OCI-LY1 (cell line): ENCODE measurements at regions not wholly inside any gene's neighbourhood (a gene's known extent, or its start where the extent isn't known, plus 50 kb on each side); places are given as distances from the start of the nearest gene placed in this dataset.

Experiments
- H2AFZ ChIP-seq: fragments of 200-600 bp; sonication (generic), shearing (Covaris generic); 2 replicates; pipeline ENCODE4 v1.6.0; 2014; ENCODE audit warnings: antibody characterized with exemption, mild to moderate bottlenecking, low read length
- H3F3A ChIP-seq: fragments of 200-600 bp; sonication (generic), shearing (Covaris generic); 2 replicates; pipeline ENCODE4 v1.6.0; 2014; ENCODE audit warnings: mild to moderate bottlenecking, antibody characterized with exemption, low read length, moderate library complexity; ENCODE audit not compliant: insufficient read depth
- H3K27ac ChIP-seq: fragments of 200-600 bp; sonication (generic); 2 replicates; pipeline ENCODE4 v1.5.1; 2014; ENCODE audit warnings: low read length, mixed run types, mild to moderate bottlenecking, low read depth; ENCODE audit not compliant: poor library complexity, severe bottlenecking
- H3K27me3 ChIP-seq: fragments of 200-600 bp; sonication (generic); 2 replicates; pipeline ENCODE4 v1.6.0; 2014; ENCODE audit warnings: antibody characterized with exemption, mild to moderate bottlenecking, low read length, moderate library complexity; ENCODE audit not compliant: insufficient read depth
- H3K36me3 ChIP-seq: fragments of 200-600 bp; sonication (generic); 2 replicates; pipeline ENCODE4 v1.6.1; 2014; ENCODE audit warnings: mild to moderate bottlenecking, antibody characterized with exemption, low read length, moderate library complexity, mixed read lengths; ENCODE audit not compliant: insufficient read depth
- H3K4me1 ChIP-seq: fragments of 200-600 bp; sonication (generic); 2 replicates; pipeline ENCODE4 v1.5.1; 2014; ENCODE audit warnings: mild to moderate bottlenecking, low read length, moderate library complexity; ENCODE audit not compliant: insufficient read depth, severe bottlenecking
- H3K4me2 ChIP-seq: fragments of 200-600 bp; sonication (generic), shearing (Covaris generic); 2 replicates; pipeline ENCODE4 v1.6.1; 2014; ENCODE audit warnings: low read length
- H3K4me3 ChIP-seq: fragments of 200-600 bp; sonication (generic); 2 replicates; pipeline ENCODE4 v1.5.1; 2014; ENCODE audit warnings: low read length, low read depth, mild to moderate bottlenecking, mixed read lengths; ENCODE audit not compliant: poor library complexity, severe bottlenecking
- H3K79me2 ChIP-seq: fragments of 200-600 bp; shearing (Covaris generic); 2 replicates; pipeline ENCODE4 v1.6.1; 2016; ENCODE audit warnings: mixed run types, low read length, mixed read lengths; ENCODE audit not compliant: insufficient read depth
- H3K9ac ChIP-seq: fragments of 200-600 bp; sonication (generic), shearing (Covaris generic); 2 replicates; pipeline ENCODE4 v1.6.1; 2014; ENCODE audit warnings: mild to moderate bottlenecking, low read length, mixed read lengths
- H3K9me2 ChIP-seq: fragments of 200-600 bp; sonication (generic), shearing (Covaris generic); 2 replicates; pipeline ENCODE4 v1.6.1; 2014; ENCODE audit warnings: low read depth, mild to moderate bottlenecking, low read length, mixed read lengths
- H3K9me3 ChIP-seq: fragments of 200-600 bp; shearing (Covaris generic); 2 replicates; pipeline ENCODE4 v1.6.1; 2014; ENCODE audit warnings: low read length, mixed read lengths
- H4K20me1 ChIP-seq: fragments of 200-600 bp; sonication (generic), shearing (Covaris generic); 2 replicates; pipeline ENCODE4 v1.6.0; 2016; ENCODE audit warnings: mild to moderate bottlenecking, low read length; ENCODE audit not compliant: insufficient read depth
- EZH2 ChIP-seq: fragments of 200-600 bp; sonication (generic), shearing (Covaris generic); IDR thresholded peaks from 2 replicates; pipeline ENCODE4 v1.8.0; 2017; ENCODE audit warnings: borderline replicate concordance, mixed run types, mild to moderate bottlenecking, antibody characterized with exemption, low read length, moderate library complexity, mixed read lengths
- TF ChIP-seq, protein P1 (sequence below): fragments of 200-600 bp; sonication (generic), shearing (Covaris generic); IDR thresholded peaks from 2 replicates; pipeline ENCODE4 v1.5.1; 2017; ENCODE audit warnings: mild to moderate bottlenecking, antibody characterized with exemption, low read length, moderate library complexity, mixed read lengths

DNA sequence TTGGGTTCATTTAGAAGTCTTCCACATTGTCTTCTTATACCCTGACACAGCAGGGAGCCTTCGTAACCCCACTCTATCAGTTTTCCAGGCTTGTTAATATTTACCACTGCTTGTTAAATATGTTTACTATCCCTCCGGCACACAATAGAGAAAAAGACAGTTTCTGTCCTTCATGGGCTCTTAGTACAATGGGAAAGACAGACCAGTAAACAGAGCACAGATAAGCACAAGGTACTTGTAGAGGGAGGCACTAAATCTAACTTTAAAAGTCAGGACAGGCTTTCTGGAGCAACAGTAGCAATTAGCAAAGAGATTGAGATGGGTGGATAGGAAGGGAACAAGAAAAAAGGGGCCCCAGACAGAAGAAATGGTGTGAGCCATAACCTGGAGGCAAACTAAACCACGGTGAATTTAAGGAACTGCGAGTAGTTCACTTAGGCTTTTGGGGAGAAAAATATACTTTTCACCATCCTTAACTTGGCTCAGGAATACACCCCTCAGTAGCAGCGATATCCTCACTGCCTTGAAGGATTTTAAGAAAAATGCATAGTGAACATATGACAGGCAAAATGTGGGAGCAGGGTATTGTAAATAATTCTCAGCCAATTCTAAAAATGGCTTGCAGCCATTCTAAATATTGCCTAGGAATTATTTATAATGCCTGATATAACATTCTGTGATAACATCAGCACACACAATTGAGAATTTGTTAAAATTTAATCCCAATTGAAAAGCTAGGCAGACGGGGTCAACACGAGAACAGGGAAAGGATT lies 383.7 kb downstream of the CDH2 start:
- TF ChIP-seq EZH2: no peak
- TF ChIP-seq, protein P1, sequence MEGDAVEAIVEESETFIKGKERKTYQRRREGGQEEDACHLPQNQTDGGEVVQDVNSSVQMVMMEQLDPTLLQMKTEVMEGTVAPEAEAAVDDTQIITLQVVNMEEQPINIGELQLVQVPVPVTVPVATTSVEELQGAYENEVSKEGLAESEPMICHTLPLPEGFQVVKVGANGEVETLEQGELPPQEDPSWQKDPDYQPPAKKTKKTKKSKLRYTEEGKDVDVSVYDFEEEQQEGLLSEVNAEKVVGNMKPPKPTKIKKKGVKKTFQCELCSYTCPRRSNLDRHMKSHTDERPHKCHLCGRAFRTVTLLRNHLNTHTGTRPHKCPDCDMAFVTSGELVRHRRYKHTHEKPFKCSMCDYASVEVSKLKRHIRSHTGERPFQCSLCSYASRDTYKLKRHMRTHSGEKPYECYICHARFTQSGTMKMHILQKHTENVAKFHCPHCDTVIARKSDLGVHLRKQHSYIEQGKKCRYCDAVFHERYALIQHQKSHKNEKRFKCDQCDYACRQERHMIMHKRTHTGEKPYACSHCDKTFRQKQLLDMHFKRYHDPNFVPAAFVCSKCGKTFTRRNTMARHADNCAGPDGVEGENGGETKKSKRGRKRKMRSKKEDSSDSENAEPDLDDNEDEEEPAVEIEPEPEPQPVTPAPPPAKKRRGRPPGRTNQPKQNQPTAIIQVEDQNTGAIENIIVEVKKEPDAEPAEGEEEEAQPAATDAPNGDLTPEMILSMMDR: no peak

DNA sequence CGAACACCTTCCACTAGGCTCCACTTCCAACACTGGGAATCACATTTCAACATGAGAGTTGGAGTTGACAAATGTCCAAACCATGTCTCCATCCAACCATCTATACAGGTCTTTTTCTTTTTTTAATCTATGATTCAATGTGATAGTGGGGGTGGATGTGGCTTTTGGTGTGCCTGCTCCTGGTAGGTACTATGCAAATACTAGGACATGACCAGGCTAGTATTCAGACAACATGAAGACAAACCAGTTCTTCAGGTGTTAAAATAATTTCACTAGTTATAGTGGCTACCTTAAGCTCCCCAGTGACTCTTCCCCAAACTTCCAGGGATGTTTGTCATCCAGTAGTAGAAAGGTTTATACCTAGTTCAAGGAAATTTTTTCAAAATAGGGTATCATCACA lies 387.5 kb downstream of the CDH2 start:
- Histone ChIP-seq H3K4me1 (no peaks in the 10 kb centered on the region), H3K27me3 (no peaks in the 10 kb centered on the region), H3K4me2 (no peak overlapping the region), H3K9me3 (no peaks in the 10 kb centered on the region), H3K9ac (no peak overlapping the region), H2AFZ (no peak overlapping the region), H3K27ac (no peak overlapping the region), H3F3A (no peaks in the 10 kb centered on the region), H4K20me1 (no peaks in the 10 kb centered on the region), H3K9me2 (no peaks in the 10 kb centered on the region), H3K79me2 (no peaks in the 10 kb centered on the region), H3K4me3 (no peak overlapping the region), H3K36me3 (no peaks in the 10 kb centered on the region)
- TF ChIP-seq, protein P1: no peak
- no peak for TF ChIP-seq EZH2

More for the DNA sequence above, 383.7 kb downstream of the CDH2 start:
- Histone ChIP-seq H3K36me3 (no peaks in the 10 kb centered on the region), H3K4me1 (no peaks in the 10 kb centered on the region), H3K9ac (no peak overlapping the region), H3K27me3 (no peaks in the 10 kb centered on the region), H3K9me2 (no peaks in the 10 kb centered on the region), H4K20me1 (no peaks in the 10 kb centered on the region), H3F3A (no peaks in the 10 kb centered on the region), H3K79me2 (no peaks in the 10 kb centered on the region), H3K27ac (no peak overlapping the region), H3K4me3 (no peak overlapping the region), H2AFZ (no peak overlapping the region), H3K4me2 (no peak overlapping the region), H3K9me3 (no peaks in the 10 kb centered on the region)

DNA sequence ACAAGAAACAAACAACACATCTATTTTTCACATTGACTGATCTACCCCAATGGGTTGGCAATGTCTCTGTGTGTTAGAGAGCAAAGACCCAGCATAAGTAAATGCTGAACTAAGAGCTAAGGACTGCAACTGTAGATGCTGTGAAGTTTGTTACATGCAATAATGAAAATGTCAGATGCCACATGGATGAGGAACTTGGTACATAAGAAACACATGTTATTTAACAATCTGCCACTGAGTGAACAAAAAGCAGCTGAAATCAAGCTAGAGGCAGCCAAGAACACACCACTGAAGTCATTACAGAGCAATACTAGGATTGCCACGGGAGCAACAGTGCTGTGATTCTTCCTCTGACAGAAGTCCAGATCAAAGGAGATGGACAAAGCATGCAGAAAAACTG lies 389.4 kb downstream of the CDH2 start:
- Histone ChIP-seq H3K79me2 (no peaks in the 10 kb centered on the region), H4K20me1 (no peaks in the 10 kb centered on the region), H3F3A (no peaks in the 10 kb centered on the region), H3K9ac (no peak overlapping the region), H3K9me3 (no peaks in the 10 kb centered on the region), H3K27ac (no peak overlapping the region), H3K9me2 (no peaks in the 10 kb centered on the region), H3K4me3 (no peak overlapping the region), H3K27me3 (no peaks in the 10 kb centered on the region), H3K4me2 (no peak overlapping the region), H3K36me3 (no peaks in the 10 kb centered on the region), H2AFZ (no peak overlapping the region), H3K4me1 (no peaks in the 10 kb centered on the region)
- TF ChIP-seq EZH2: no peak
- TF ChIP-seq, protein P1: no peak
